SK-N-SH (cell line): ENCODE measurements at regions not wholly inside any gene's neighbourhood (a gene's known extent, or its start where the extent isn't known, plus 50 kb on each side); places are given as distances from the start of the nearest gene placed in this dataset.

Experiments used
- CTCF ChIP-seq: fragments of 200-600 bp; sonication (generic); IDR thresholded peaks from 2 replicates; pipeline ENCODE4 v1.6.1; 2017; ENCODE audit warnings: antibody characterized with exemption, mild to moderate bottlenecking, moderate library complexity
- EP300 ChIP-seq, 2 experiments: IDR thresholded peaks; 2 replicates each; pipeline versions ENCODE4 v1.4.0 to v1.6.1; 2012; ENCODE audit warnings: borderline replicate concordance in 1 of 2, low read depth in 1 of 2, low read length in 1 of 2
- EZH2phosphoT487 ChIP-seq: fragments of 200-600 bp; sonication (generic); IDR thresholded peaks from 2 replicates; pipeline ENCODE4 v1.6.1; 2017; ENCODE audit warnings: low read depth, mixed run types, mild to moderate bottlenecking, antibody characterized with exemption, moderate library complexity, borderline replicate concordance
- MAX ChIP-seq: IDR thresholded peaks from 2 replicates; pipeline ENCODE4 v1.4.0; 2012; ENCODE audit warnings: low read depth
- RAD21 ChIP-seq: IDR thresholded peaks from 2 replicates; pipeline ENCODE4 v1.6.1; 2012; ENCODE audit warnings: mild to moderate bottlenecking, low read length
- RCOR1 ChIP-seq: fragments of 150-350 bp; IDR thresholded peaks from 2 replicates; pipeline ENCODE4 v1.6.1; 2017; ENCODE audit warnings: antibody characterized with exemption, low read length
- REST ChIP-seq: IDR thresholded peaks from 2 replicates; pipeline ENCODE4 v1.6.1; 2012; ENCODE audit warnings: mild to moderate bottlenecking, low read depth, low read length, moderate library complexity
- RFX5 ChIP-seq: IDR thresholded peaks from 2 replicates; pipeline ENCODE4 v1.6.1; 2012; ENCODE audit warnings: mild to moderate bottlenecking, improper control_type of control experiment, low read length
- RXRA ChIP-seq: IDR thresholded peaks from 2 replicates; pipeline ENCODE4 v1.4.0; 2012; ENCODE audit warnings: low read depth, mild to moderate bottlenecking, borderline replicate concordance
- SIN3A ChIP-seq: IDR thresholded peaks from 2 replicates; pipeline ENCODE4 v1.6.1; 2012; ENCODE audit warnings: low read depth, mild to moderate bottlenecking, low read length, moderate library complexity, borderline replicate concordance
- TAF1 ChIP-seq: IDR thresholded peaks from 2 replicates; pipeline ENCODE4 v1.6.1; 2012; ENCODE audit warnings: low read depth, mild to moderate bottlenecking, low read length, moderate library complexity, borderline replicate concordance
- YY1 ChIP-seq: IDR thresholded peaks from 2 replicates; pipeline ENCODE4 v1.4.0; 2012; ENCODE audit warnings: low read depth, mild to moderate bottlenecking
- ZBTB33 ChIP-seq: IDR thresholded peaks from 2 replicates; pipeline ENCODE4 v1.4.0; 2012; ENCODE audit warnings: low read depth, borderline replicate concordance

- no peak for TF ChIP-seq CTCF
- no peak for TF ChIP-seq REST
- TF ChIP-seq RFX5 = no peak
- no peak for TF ChIP-seq MAX
- no peak for TF ChIP-seq EP300 (IDR thresholded peaks at IDR 0.05; ENCODE audit: borderline replicate concordance in 1 of 2, low read depth in 1 of 2, low read length in 1 of 2)
- no peak for TF ChIP-seq RAD21
- no peak for TF ChIP-seq RXRA
- no peak for TF ChIP-seq SIN3A
- no peak for TF ChIP-seq TAF1
- no peak for TF ChIP-seq RCOR1
- TF ChIP-seq EZH2phosphoT487 = no peak
- no peak for TF ChIP-seq YY1
- no peak for TF ChIP-seq ZBTB33
Measured at GRCh38 chr1:216815260-216816131, 92.3 kb upstream of the ESRRG start.
